SU-DHL-6 (cell line): ENCODE measurements at regions not wholly inside any gene's neighbourhood (a gene's known extent, or its start where the extent isn't known, plus 50 kb on each side); places are given as distances from the start of the nearest gene placed in this dataset.

ENCODE experiments used
- H2AFZ ChIP-seq: fragments of 200-600 bp; sonication (generic); 2 replicates; pipeline ENCODE4 v1.6.1; 2014; ENCODE audit warnings: low read depth, mild to moderate bottlenecking, moderate library complexity, mixed read lengths, antibody characterized with exemption, low read length; ENCODE audit not compliant: severe bottlenecking
- H3F3A ChIP-seq: fragments of 200-600 bp; shearing (Covaris generic); 2 replicates; pipeline ENCODE4 v1.6.0; 2016; ENCODE audit warnings: antibody characterized with exemption, mild to moderate bottlenecking; ENCODE audit not compliant: insufficient read depth
- H3K27ac ChIP-seq: fragments of 200-600 bp; sonication (generic); 2 replicates; pipeline ENCODE4 v1.5.1; 2016; ENCODE audit warnings: low read depth, mild to moderate bottlenecking, low read length, moderate library complexity, mixed read lengths
- H3K27me3 ChIP-seq: fragments of 200-600 bp; sonication (generic), shearing (Covaris generic); 2 replicates; pipeline ENCODE4 v1.6.0; 2014; ENCODE audit warnings: mild to moderate bottlenecking, low read length
- H3K36me3 ChIP-seq: fragments of 200-600 bp; sonication (generic); 2 replicates; pipeline ENCODE4 v1.6.1; 2014; ENCODE audit warnings: mild to moderate bottlenecking, low read length, mixed read lengths
- H3K4me2 ChIP-seq: fragments of 300-600, 200-600 bp; shearing (Covaris generic), sonication (generic); 2 replicates; pipeline ENCODE4 v1.6.0; 2014; ENCODE audit warnings: low read length, low read depth, mild to moderate bottlenecking; ENCODE audit not compliant: poor library complexity, severe bottlenecking
- H3K4me3 ChIP-seq: fragments of 200-600 bp; sonication (generic); 2 replicates; pipeline ENCODE4 v1.5.1; 2014; ENCODE audit warnings: antibody characterized with exemption, low read length, mild to moderate bottlenecking, mixed read lengths; ENCODE audit not compliant: insufficient read depth, poor library complexity, severe bottlenecking
- H3K79me2 ChIP-seq: fragments of 200-600 bp; sonication (generic); 2 replicates; pipeline ENCODE4 v1.6.1; 2014; ENCODE audit warnings: mild to moderate bottlenecking, low read length, moderate library complexity; ENCODE audit not compliant: insufficient read depth
- H3K9ac ChIP-seq: fragments of 200-600 bp; sonication (generic); 2 replicates; pipeline ENCODE4 v1.7.0; 2014; ENCODE audit warnings: mild to moderate bottlenecking, low read length
- H3K9me2 ChIP-seq: fragments of 200-600 bp; sonication (generic); replicated peaks from 2 replicates; pipeline ENCODE4 v1.6.1; 2014; ENCODE audit warnings: low read length; ENCODE audit not compliant: insufficient read depth
- H3K9me3 ChIP-seq: fragments of 200-600 bp; sonication (generic); 2 replicates; pipeline ENCODE4 v1.6.1; 2014; ENCODE audit warnings: low read length, mixed read lengths; ENCODE audit not compliant: insufficient read depth
- H4K20me1 ChIP-seq: fragments of 200-600 bp; sonication (generic); 2 replicates; pipeline ENCODE4 v1.6.1; 2014; ENCODE audit warnings: low read depth, mild to moderate bottlenecking, antibody characterized with exemption, low read length, moderate library complexity, mixed read lengths
- CTCF ChIP-seq: fragments of 200-600 bp; sonication (generic); IDR thresholded peaks from one replicate; pipeline ENCODE4 v1.5.1; 2017; ENCODE audit warnings: antibody characterized with exemption, mild to moderate bottlenecking, low read length, moderate library complexity; ENCODE audit not compliant: insufficient read depth, poor library complexity, severe bottlenecking
- EZH2phosphoT487 ChIP-seq: fragments of 200-600 bp; sonication (generic), shearing (Covaris generic); conservative IDR thresholded peaks from 2 replicates; pipeline ENCODE4 v1.6.1; 2018; ENCODE audit warnings: mild to moderate bottlenecking, antibody characterized with exemption, low read length, moderate library complexity, mixed read lengths

GRCh38 chr6:45775026-45775697, 240.5 kb downstream of the CLIC5 start:
- Histone ChIP-seq H3K27me3 (no peaks in the 10 kb centered on the region), H3K4me3 (no peak overlapping the region), H3K79me2 (no peaks in the 10 kb centered on the region), H3K9me2 (no peaks in the 10 kb centered on the region), H3K36me3 (no peaks in the 10 kb centered on the region), H3K27ac (no peak overlapping the region), H3F3A (no peaks in the 10 kb centered on the region), H3K4me2 (no peak overlapping the region), H4K20me1 (no peaks in the 10 kb centered on the region), H3K9ac (no peak overlapping the region), H2AFZ (no peak overlapping the region), H3K9me3 (no peaks in the 10 kb centered on the region)
- TF ChIP-seq EZH2phosphoT487 (no peak), CTCF (no peak)

GRCh38 chr6:45773906-45774305, 241.8 kb downstream of the CLIC5 start:
- no peak overlapping the region for H2AFZ ChIP-seq
- H3K79me2 ChIP-seq: no peaks in the 10 kb centered on the region
- H3K9me2 ChIP-seq: no peaks in the 10 kb centered on the region
- no peak overlapping the region for H3K4me3 ChIP-seq
- H3K4me2 ChIP-seq: no peak overlapping the region
- no peaks in the 10 kb centered on the region for H3K27me3 ChIP-seq
- H4K20me1 ChIP-seq: no peaks in the 10 kb centered on the region
- H3K36me3 ChIP-seq: no peaks in the 10 kb centered on the region
- H3K9ac ChIP-seq: no peak overlapping the region
- TF ChIP-seq CTCF (no peak), EZH2phosphoT487 (no peak)
- H3K27ac ChIP-seq: no peak overlapping the region
- H3F3A ChIP-seq: no peaks in the 10 kb centered on the region
- no peaks in the 10 kb centered on the region for H3K9me3 ChIP-seq

- Histone ChIP-seq H3K9me3 (no peaks in the 10 kb centered on the region), H2AFZ (no peak overlapping the region), H3K4me3 (no peak overlapping the region), H3K9ac (no peak overlapping the region), H3K27me3 (no peaks in the 10 kb centered on the region), H3K79me2 (no peaks in the 10 kb centered on the region), H4K20me1 (no peaks in the 10 kb centered on the region), H3F3A (no peaks in the 10 kb centered on the region), H3K4me2 (no peak overlapping the region), H3K36me3 (no peaks in the 10 kb centered on the region), H3K9me2 (no peaks in the 10 kb centered on the region), H3K27ac (no peak overlapping the region)
- no peak for TF ChIP-seq EZH2phosphoT487
- TF ChIP-seq CTCF: no peak
These were observed 242.7 kb downstream of the CLIC5 start for GRCh38 chr6:45772886-45773495.
